ENCODE measurements at regions not wholly inside any gene's neighbourhood (a gene's known extent, or its start where the extent isn't known, plus 50 kb on each side); places are given as distances from the start of the nearest gene placed in this dataset.
"Not testable (repeated sequence)": the region's sequence is repeated elsewhere in the genome, so short reads cannot be mapped to it uniquely, and the experiment has no call there.

DNA sequence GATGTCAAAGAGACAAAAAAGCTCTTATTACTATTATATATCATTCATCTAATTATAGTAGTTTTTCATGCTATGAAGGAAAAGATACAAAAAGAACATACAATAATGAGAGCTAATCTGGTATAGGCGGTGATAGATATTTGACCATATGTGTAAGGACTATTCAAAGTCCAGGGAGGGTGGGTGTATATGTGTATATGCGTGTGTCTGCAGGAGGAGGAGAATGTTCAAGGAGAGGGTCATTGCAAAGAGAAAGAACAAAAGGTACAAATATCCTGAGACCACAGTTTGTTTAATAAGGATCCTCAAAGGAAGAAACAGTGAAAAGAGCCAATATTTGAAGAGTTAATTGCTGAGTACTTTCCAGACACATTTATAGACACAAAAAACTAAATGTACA lies 1288.6 kb upstream of the CITED2 start:
- Histone ChIP-seq H3K27me3 (ENCODE audit: control insufficient read depth, insufficient read depth, low read length) (no peaks in the 10 kb centered on the region), H3K9me3 (ENCODE audit: control insufficient read depth, insufficient read depth, low read length) (no peaks in the 10 kb centered on the region), H3K36me3 (ENCODE audit: control insufficient read depth, insufficient read depth, low read length) (no peaks in the 10 kb centered on the region), H3K4me3 (ENCODE audit: low read depth, low read length) (no peak overlapping the region), H3K9ac (ENCODE audit: low read depth, low read length) (no peak overlapping the region), H3K4me1 (ENCODE audit: control insufficient read depth, insufficient read depth, low read length) (no peaks in the 10 kb centered on the region)

DNA sequence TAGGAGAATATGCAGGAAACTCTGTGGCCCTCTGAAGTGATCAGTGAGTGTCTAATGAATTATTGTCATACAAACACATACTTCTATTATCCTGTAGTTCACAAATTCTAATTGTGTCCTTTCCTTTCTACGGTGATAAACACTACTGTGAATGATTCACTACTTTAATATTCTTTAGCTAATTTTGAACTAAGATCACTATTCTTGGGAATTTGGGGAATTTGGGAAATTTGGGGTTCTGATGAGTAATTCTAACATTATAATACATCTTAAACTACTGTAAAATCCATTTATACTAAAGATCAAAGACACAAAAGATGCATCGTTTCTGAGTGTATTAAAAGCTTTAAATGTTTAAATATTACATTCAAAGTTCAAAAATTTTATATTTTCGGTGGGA lies 1287.2 kb upstream of the CITED2 start:
- Histone ChIP-seq H3K36me3 (ENCODE audit: control insufficient read depth, insufficient read depth, low read length) (no peaks in the 10 kb centered on the region), H3K9ac (ENCODE audit: low read depth, low read length) (no peak overlapping the region), H3K27me3 (ENCODE audit: control insufficient read depth, insufficient read depth, low read length) (no peaks in the 10 kb centered on the region), H3K4me1 (ENCODE audit: control insufficient read depth, insufficient read depth, low read length) (no peaks in the 10 kb centered on the region), H3K9me3 (ENCODE audit: control insufficient read depth, insufficient read depth, low read length) (no peaks in the 10 kb centered on the region), H3K4me3 (ENCODE audit: low read depth, low read length) (no peak overlapping the region)

DNA sequence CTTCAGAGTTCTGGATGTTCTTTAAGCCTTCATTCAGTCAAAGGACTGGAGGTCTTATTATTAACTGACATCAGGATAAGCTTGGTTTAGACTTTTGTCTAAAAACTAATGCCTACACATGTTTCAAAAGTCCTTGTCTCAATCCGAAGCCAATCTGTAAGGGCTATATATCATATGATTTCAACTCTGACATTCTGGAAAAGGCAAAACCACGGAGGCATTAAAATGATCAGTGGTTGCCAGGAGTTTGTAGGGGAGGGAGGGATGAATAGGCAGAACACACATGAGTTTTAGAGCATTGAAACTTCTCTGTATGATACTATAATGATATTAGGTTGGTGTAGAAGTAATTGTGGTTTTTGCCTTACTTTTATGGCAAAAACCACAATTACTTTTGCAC lies 1285.8 kb upstream of the CITED2 start:
- Histone ChIP-seq H3K4me3 (ENCODE audit: low read depth, low read length) (no peak overlapping the region), H3K4me1 (ENCODE audit: control insufficient read depth, insufficient read depth, low read length) (no peaks in the 10 kb centered on the region), H3K27me3 (ENCODE audit: control insufficient read depth, insufficient read depth, low read length) (no peaks in the 10 kb centered on the region), H3K9me3 (ENCODE audit: control insufficient read depth, insufficient read depth, low read length) (no peaks in the 10 kb centered on the region), H3K9ac (ENCODE audit: low read depth, low read length) (no peak overlapping the region), H3K36me3 (ENCODE audit: control insufficient read depth, insufficient read depth, low read length) (no peaks in the 10 kb centered on the region)

DNA sequence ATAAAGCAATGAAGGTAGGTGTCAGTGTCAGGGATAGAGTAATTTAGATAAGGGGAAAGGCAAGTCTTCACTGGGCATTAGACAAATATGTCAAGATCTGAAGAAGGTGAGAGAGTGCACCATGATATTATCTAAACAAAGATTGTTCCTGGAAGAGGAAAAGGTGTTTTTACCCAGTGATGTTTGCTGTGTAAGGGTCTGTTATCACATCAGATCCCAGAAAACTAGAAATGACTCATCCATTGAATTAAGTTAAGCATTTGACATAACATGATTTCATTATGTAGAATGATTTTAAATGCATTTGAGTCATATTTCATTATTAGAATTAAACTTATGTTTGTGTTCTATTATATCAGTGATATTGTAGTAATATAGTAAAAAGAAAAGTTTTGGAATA lies 1279.5 kb upstream of the CITED2 start:
- no peaks in the 10 kb centered on the region for H3K27me3 ChIP-seq (ENCODE audit: control insufficient read depth, insufficient read depth, low read length)
- H3K4me1 ChIP-seq (ENCODE audit: control insufficient read depth, insufficient read depth, low read length) = no peaks in the 10 kb centered on the region
- no peaks in the 10 kb centered on the region for H3K36me3 ChIP-seq (ENCODE audit: control insufficient read depth, insufficient read depth, low read length)
- no peak overlapping the region for H3K4me3 ChIP-seq (ENCODE audit: low read depth, low read length)
- no peak overlapping the region for H3K9ac ChIP-seq (ENCODE audit: low read depth, low read length)
- no peaks in the 10 kb centered on the region for H3K9me3 ChIP-seq (ENCODE audit: control insufficient read depth, insufficient read depth, low read length)

DNA sequence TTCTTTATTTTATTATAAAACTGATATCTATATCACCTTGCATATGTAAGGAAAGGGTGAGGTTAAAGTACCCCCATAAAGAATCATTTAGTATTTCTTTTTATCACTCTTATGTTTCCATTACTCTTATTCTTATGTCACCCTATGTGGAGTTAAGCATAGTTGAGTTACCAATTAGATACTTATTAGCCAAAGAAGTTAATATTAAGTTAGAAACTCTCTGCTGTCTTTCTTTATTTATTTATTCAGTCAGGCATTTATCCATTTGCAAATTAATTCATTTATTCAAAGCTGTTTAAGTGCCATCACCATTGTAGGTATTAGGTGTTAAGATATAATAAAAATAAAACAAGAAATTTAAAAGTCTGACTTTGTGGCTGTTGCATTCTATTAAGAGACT lies 1279.1 kb upstream of the CITED2 start:
- no peaks in the 10 kb centered on the region for H3K4me1 ChIP-seq (ENCODE audit: control insufficient read depth, insufficient read depth, low read length)
- H3K9me3 ChIP-seq (ENCODE audit: control insufficient read depth, insufficient read depth, low read length) = no peaks in the 10 kb centered on the region
- H3K27me3 ChIP-seq (ENCODE audit: control insufficient read depth, insufficient read depth, low read length) = no peaks in the 10 kb centered on the region
- no peak overlapping the region for H3K9ac ChIP-seq (ENCODE audit: low read depth, low read length)
- H3K4me3 ChIP-seq (ENCODE audit: low read depth, low read length) = no peak overlapping the region
- no peaks in the 10 kb centered on the region for H3K36me3 ChIP-seq (ENCODE audit: control insufficient read depth, insufficient read depth, low read length)

DNA sequence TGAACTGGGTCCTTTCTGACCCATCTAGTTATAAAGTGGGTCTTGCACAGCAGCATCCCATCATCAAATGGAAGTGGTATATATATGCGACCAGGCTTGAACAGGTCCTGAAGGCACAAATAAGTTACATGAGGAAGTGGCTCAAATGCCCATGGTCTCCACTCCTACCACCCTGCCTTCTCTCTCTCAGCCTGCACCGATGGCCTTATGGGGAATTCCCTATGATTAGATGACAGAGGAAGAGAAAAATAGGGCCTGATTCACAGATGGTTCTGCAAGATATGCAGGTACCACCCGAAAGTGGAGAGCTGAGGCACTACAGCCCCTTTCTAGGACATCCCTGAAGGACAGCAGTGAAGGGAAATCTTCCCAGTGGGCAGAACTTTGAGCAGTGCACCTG lies 1275.1 kb upstream of the CITED2 start:
- not testable (repeated sequence) for H3K4me1 ChIP-seq (ENCODE audit: control insufficient read depth, insufficient read depth, low read length); H3K9ac ChIP-seq (ENCODE audit: low read depth, low read length); H3K36me3 ChIP-seq (ENCODE audit: control insufficient read depth, insufficient read depth, low read length); H3K4me3 ChIP-seq (ENCODE audit: low read depth, low read length); H3K27me3 ChIP-seq (ENCODE audit: control insufficient read depth, insufficient read depth, low read length); H3K9me3 ChIP-seq (ENCODE audit: control insufficient read depth, insufficient read depth, low read length)

DNA sequence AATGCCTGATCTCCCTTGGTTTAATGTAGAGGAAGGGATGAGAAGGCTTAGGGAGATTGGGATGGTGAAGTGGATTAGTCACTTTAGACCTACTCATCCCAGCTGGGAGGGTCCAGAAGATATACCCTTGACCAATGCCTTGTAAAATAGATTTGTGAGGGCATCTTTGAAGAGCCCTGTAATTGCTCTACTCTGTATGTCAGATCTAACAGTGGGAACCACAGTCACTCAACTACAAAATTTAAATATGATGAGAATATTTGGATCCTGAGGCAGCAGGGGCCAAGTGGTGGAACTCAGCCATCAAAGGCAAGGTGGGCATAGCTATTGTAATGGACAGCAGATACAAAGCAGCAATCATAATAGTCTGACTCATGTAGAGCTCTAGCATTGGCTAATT lies 1272.9 kb upstream of the CITED2 start:
- H3K9ac ChIP-seq (ENCODE audit: low read depth, low read length); H3K4me1 ChIP-seq (ENCODE audit: control insufficient read depth, insufficient read depth, low read length); H3K27me3 ChIP-seq (ENCODE audit: control insufficient read depth, insufficient read depth, low read length); H3K36me3 ChIP-seq (ENCODE audit: control insufficient read depth, insufficient read depth, low read length); H3K4me3 ChIP-seq (ENCODE audit: low read depth, low read length); H3K9me3 ChIP-seq (ENCODE audit: control insufficient read depth, insufficient read depth, low read length): not testable (repeated sequence)

DNA sequence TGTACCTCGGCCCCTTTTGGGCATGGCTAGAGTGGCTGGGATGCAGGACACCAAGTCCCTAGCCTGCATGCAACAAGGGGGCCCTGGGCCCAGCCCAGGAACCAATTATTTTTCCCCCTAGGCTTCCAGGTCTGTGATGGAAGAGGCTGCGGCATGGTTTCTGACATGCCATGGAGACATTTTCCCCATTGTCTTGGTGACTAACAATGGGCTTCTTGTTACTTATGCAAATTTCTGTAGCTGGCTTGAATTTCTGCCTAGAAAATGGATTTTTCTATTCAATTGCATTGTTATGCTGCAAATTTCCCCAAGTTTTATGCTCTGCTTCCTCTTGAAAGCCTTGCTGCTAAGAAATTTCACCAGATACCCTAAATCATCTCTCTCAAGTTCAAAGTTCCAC lies 1269.6 kb upstream of the CITED2 start:
- Histone ChIP-seq H3K9me3 (ENCODE audit: control insufficient read depth, insufficient read depth, low read length) (no peaks in the 10 kb centered on the region), H3K4me1 (ENCODE audit: control insufficient read depth, insufficient read depth, low read length) (no peaks in the 10 kb centered on the region), H3K36me3 (ENCODE audit: control insufficient read depth, insufficient read depth, low read length) (no peaks in the 10 kb centered on the region), H3K9ac (ENCODE audit: low read depth, low read length) (no peak overlapping the region), H3K27me3 (ENCODE audit: control insufficient read depth, insufficient read depth, low read length) (no peaks in the 10 kb centered on the region), H3K4me3 (ENCODE audit: low read depth, low read length) (no peak overlapping the region)

DNA sequence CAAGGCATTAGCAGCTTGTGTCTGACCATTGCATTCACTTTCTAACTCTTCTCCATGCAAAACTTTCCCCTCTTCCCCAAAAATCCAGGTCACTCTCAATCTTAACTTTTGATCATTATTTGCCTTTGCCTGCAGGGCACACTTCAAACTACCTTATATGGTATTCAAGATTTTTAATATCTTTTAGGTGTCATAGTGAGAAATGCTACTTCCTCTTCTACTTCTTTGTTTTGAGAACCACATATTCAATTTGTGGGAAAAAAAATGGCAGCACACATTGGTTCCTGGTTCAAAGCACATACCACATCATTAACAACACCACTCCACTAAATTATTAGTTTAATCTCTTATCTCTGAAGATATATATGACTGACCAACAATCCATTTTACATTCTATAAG lies 1267.0 kb upstream of the CITED2 start:
- no peak overlapping the region for H3K9ac ChIP-seq (ENCODE audit: low read depth, low read length)
- H3K4me3 ChIP-seq (ENCODE audit: low read depth, low read length) = no peak overlapping the region
- peaks cover 7% of the 10 kb centered on the region for H3K4me1 ChIP-seq (ENCODE audit: control insufficient read depth, insufficient read depth, low read length)
- H3K9me3 ChIP-seq (ENCODE audit: control insufficient read depth, insufficient read depth, low read length) = no peaks in the 10 kb centered on the region
- H3K27me3 ChIP-seq (ENCODE audit: control insufficient read depth, insufficient read depth, low read length) = no peaks in the 10 kb centered on the region
- no peaks in the 10 kb centered on the region for H3K36me3 ChIP-seq (ENCODE audit: control insufficient read depth, insufficient read depth, low read length)

DNA sequence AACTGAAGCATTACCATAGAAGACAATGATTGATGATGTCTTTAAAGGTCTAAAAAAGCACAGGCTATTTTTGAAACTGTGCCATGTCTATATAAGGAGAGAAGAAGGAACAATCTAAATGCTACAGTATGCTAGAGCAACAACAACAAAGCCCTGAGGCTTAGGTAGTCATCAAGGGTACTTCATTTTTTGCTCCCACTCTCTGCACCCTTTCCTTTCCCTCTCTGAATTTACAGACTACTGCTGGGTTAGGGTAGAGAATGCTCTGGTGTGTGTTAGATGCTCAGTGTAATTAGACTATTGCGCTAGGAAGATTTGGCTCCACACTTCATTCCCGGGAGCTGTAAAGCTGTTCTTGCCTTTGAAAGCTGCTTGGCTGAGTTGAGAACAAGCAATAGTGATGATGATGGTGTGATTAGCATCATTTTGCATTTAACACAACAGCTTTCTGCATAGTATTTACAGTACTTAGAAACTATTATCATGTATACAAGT lies 1262.5 kb upstream of the CITED2 start:
- Histone ChIP-seq H3K27me3 (ENCODE audit: control insufficient read depth, insufficient read depth, low read length) (no peaks in the 10 kb centered on the region), H3K4me3 (ENCODE audit: low read depth, low read length) (no peak overlapping the region), H3K36me3 (ENCODE audit: control insufficient read depth, insufficient read depth, low read length) (no peaks in the 10 kb centered on the region), H3K4me1 (ENCODE audit: control insufficient read depth, insufficient read depth, low read length) (peaks cover 10% of the 10 kb centered on the region), H3K9ac (ENCODE audit: low read depth, low read length) (no peak overlapping the region), H3K9me3 (ENCODE audit: control insufficient read depth, insufficient read depth, low read length) (no peaks in the 10 kb centered on the region)

DNA sequence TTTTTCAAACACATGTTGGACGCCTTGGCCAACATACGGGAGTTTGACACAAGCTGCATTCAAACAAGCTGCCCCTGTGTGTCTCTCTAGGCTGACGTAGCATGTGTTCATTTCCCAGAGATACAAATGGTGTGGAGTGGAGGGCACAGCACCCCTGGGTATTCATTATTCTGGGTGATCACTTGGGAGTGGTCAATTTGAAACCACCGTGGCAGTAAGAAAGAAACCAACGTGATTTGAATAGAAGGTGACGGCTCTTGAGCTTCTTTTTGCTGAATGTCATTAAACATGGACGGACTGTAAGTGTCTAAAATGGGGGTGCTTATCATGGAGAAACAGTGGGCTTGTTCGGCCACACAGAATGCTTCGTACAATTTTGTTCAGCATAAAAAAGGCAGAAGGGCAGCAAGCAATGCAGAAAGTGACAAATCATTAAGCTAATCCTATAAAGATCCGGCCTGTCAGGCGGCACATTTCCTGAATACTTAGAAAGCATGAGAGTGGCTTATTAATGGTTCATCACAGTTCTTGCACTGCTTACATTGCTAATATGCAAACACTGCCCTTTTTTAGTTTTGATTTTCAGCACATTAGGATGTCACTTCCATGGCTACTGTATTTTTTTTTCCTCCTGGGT lies 1261.9 kb upstream of the CITED2 start:
- Histone ChIP-seq H3K4me1 (ENCODE audit: control insufficient read depth, insufficient read depth, low read length) (peaks cover 10% of the 10 kb centered on the region), H3K4me3 (ENCODE audit: low read depth, low read length) (no peak overlapping the region), H3K27me3 (ENCODE audit: control insufficient read depth, insufficient read depth, low read length) (no peaks in the 10 kb centered on the region), H3K36me3 (ENCODE audit: control insufficient read depth, insufficient read depth, low read length) (no peaks in the 10 kb centered on the region), H3K9ac (ENCODE audit: low read depth, low read length) (no peak overlapping the region), H3K9me3 (ENCODE audit: control insufficient read depth, insufficient read depth, low read length) (no peaks in the 10 kb centered on the region)

DNA sequence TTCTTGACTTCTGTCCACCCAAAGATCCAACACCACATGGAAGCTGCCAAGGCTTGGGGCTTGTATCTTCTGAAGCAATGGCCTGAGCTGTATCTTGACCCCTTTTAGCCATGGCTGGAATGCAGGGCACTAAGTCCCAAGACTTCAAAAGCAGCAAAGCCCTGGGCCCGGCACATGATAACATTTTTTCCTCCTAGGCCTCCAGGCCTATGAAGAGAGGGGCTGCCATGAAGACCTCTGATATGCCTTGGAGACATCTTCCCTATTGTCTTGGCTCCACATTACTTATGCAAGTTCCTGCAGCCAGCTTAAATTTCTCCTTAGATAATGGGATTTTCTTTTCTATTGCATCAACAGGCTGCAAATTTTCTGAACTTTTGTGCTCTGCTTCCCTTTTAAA lies 1252.6 kb upstream of the CITED2 start:
- Histone ChIP-seq H3K36me3 (ENCODE audit: control insufficient read depth, insufficient read depth, low read length) (no peaks in the 10 kb centered on the region), H3K9ac (ENCODE audit: low read depth, low read length) (no peak overlapping the region), H3K4me1 (ENCODE audit: control insufficient read depth, insufficient read depth, low read length) (no peaks in the 10 kb centered on the region), H3K9me3 (ENCODE audit: control insufficient read depth, insufficient read depth, low read length) (peaks cover 10% of the 10 kb centered on the region), H3K27me3 (ENCODE audit: control insufficient read depth, insufficient read depth, low read length) (no peaks in the 10 kb centered on the region), H3K4me3 (ENCODE audit: low read depth, low read length) (no peak overlapping the region)
